GM18870 (cell line): ENCODE measurements at regions not wholly inside any gene's neighbourhood (a gene's known extent, or its start where the extent isn't known, plus 50 kb on each side); places are given as distances from the start of the nearest gene placed in this dataset.
"Not testable (repeated sequence)": the region's sequence is repeated elsewhere in the genome, so short reads cannot be mapped to it uniquely, and the experiment has no call there.

Experiments used
- ATAC-seq: cut with Tn5 transposase; IDR thresholded peaks from one replicate; pipeline ENCODE4 v1.9.1; 2021; ENCODE audit warnings: moderate library complexity; ENCODE audit not compliant: unreplicated experiment

- no peak for ATAC-seq
Measured at GRCh38 chr7:8314566-8314965, 52.6 kb upstream of the ICA1 start.

- ATAC-seq = no peak
Measured at GRCh38 chr7:8319115-8319514, 57.1 kb upstream of the ICA1 start.

- ATAC-seq = no peak
Measured at GRCh38 chr7:8320174-8320573, 58.2 kb upstream of the ICA1 start.

GRCh38 chr7:8321312-8321711 lies 59.3 kb upstream of the ICA1 start:
- no peak for ATAC-seq

GRCh38 chr7:8322667-8323066 lies 60.7 kb upstream of the ICA1 start:
- ATAC-seq = no peak

- no peak for ATAC-seq
Measured at GRCh38 chr7:8325067-8325466, 63.1 kb upstream of the ICA1 start.

- ATAC-seq = no peak
Measured at GRCh38 chr7:8327199-8327598, 65.2 kb upstream of the ICA1 start.

GRCh38 chr7:8338206-8338605 lies 76.2 kb upstream of the ICA1 start:
- ATAC-seq = no peak

GRCh38 chr7:8343556-8343955 lies 81.6 kb upstream of the ICA1 start:
- no peak for ATAC-seq

- not testable (repeated sequence) for ATAC-seq
Measured at GRCh38 chr7:8347395-8347794, 85.4 kb upstream of the ICA1 start.

- not testable (repeated sequence) for ATAC-seq
Measured at GRCh38 chr7:8351654-8352053, 81.8 kb upstream of the NXPH1 start.

- ATAC-seq = peak; percentile 53
Measured at GRCh38 chr7:8353991-8354390, 79.4 kb upstream of the NXPH1 start.

- ATAC-seq = no peak
Measured at GRCh38 chr7:8354503-8354902, 78.9 kb upstream of the NXPH1 start.

GRCh38 chr7:8356071-8356470 lies 77.3 kb upstream of the NXPH1 start:
- ATAC-seq = no peak

GRCh38 chr7:8357536-8357935 lies 75.9 kb upstream of the NXPH1 start:
- ATAC-seq = no peak

GRCh38 chr7:8360564-8361153 lies 72.8 kb upstream of the NXPH1 start:
- ATAC-seq = no peak

- no peak for ATAC-seq
Measured at GRCh38 chr7:8362723-8363369, 70.6 kb upstream of the NXPH1 start.

- ATAC-seq = no peak
Measured at GRCh38 chr7:8363407-8364015, 69.9 kb upstream of the NXPH1 start.

GRCh38 chr7:8365499-8366110 lies 67.8 kb upstream of the NXPH1 start:
- ATAC-seq = peak; percentile 48

- not testable (repeated sequence) for ATAC-seq
Measured at GRCh38 chr7:8368007-8368406, 65.4 kb upstream of the NXPH1 start.

- no peak for ATAC-seq
Measured at GRCh38 chr7:8371742-8372141, 61.7 kb upstream of the NXPH1 start.

- ATAC-seq = no peak
Measured at GRCh38 chr7:8373851-8374250, 59.6 kb upstream of the NXPH1 start.
